ENCODE measurements at regions not wholly inside any gene's neighbourhood (a gene's known extent, or its start where the extent isn't known, plus 50 kb on each side); places are given as distances from the start of the nearest gene placed in this dataset.

GRCh38 chr2:157995117-157995516 is 106.6 kb upstream of the UPP2 start:
- TF ChIP-seq, protein P1, sequence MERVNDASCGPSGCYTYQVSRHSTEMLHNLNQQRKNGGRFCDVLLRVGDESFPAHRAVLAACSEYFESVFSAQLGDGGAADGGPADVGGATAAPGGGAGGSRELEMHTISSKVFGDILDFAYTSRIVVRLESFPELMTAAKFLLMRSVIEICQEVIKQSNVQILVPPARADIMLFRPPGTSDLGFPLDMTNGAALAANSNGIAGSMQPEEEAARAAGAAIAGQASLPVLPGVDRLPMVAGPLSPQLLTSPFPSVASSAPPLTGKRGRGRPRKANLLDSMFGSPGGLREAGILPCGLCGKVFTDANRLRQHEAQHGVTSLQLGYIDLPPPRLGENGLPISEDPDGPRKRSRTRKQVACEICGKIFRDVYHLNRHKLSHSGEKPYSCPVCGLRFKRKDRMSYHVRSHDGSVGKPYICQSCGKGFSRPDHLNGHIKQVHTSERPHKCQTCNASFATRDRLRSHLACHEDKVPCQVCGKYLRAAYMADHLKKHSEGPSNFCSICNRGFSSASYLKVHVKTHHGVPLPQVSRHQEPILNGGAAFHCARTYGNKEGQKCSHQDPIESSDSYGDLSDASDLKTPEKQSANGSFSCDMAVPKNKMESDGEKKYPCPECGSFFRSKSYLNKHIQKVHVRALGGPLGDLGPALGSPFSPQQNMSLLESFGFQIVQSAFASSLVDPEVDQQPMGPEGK (CRISPR knock-in tag; IDR thresholded peaks at IDR 0.05; ENCODE audit: borderline replicate concordance) = no peak
- TF ChIP-seq CSDC2 (CRISPR knock-in tag; IDR thresholded peaks at IDR 0.05) = no peak
- TF ChIP-seq TOX (CRISPR knock-in tag; IDR thresholded peaks at IDR 0.05; ENCODE audit: borderline replicate concordance) = no peak
- no peak for TF ChIP-seq ESRRG (CRISPR knock-in tag; IDR thresholded peaks at IDR 0.05)
